ENCODE measurements at regions not wholly inside any gene's neighbourhood (a gene's known extent, or its start where the extent isn't known, plus 50 kb on each side); places are given as distances from the start of the nearest gene placed in this dataset.

- DNase-seq: no peak
- H3K9me2 ChIP-seq (ENCODE audit: insufficient read depth): no peaks in the 10 kb centered on the region
- H3K4me1 ChIP-seq (ENCODE audit: insufficient read depth): no peaks in the 10 kb centered on the region
- no peak overlapping the region for H2AFZ ChIP-seq
- no peak overlapping the region for H3K4me3 ChIP-seq
- no peaks in the 10 kb centered on the region for H4K20me1 ChIP-seq (ENCODE audit: insufficient read depth)
- no peaks in the 10 kb centered on the region for H3K27me3 ChIP-seq (replicated peaks; ENCODE audit: insufficient read depth)
- H3K9me3 ChIP-seq (ENCODE audit: low read depth): no peaks in the 10 kb centered on the region
- no peaks in the 10 kb centered on the region for H3F3A ChIP-seq (ENCODE audit: insufficient read depth)
- WGBS, 2 experiments (ENCODE audit: low coverage in 1 of 2, low lambda C conversion rate in 2 of 2, missing lambda C conversion rate in 2 of 2): 35 to 37% methylated on average over 2 of the region's 2 CpGs
- H3K36me3 ChIP-seq (ENCODE audit: low read depth): no peaks in the 10 kb centered on the region
- H3K9ac ChIP-seq: no peak overlapping the region
- TF ChIP-seq EZH2phosphoT487 (IDR thresholded peaks at IDR 0.05; ENCODE audit: insufficient read depth, low read depth): no peak
- no peak for TF ChIP-seq EZH2 (IDR thresholded peaks at IDR 0.05; ENCODE audit: insufficient read depth, poor library complexity, severe bottlenecking)
- in situ Hi-C loops (cut with MboI): no loop called here
- H3K27ac ChIP-seq: no peak overlapping the region
- no peak overlapping the region for H3K4me2 ChIP-seq (ENCODE audit: unreplicated experiment)
- H3K79me2 ChIP-seq (ENCODE audit: insufficient read depth): no peaks in the 10 kb centered on the region
Observed at GRCh38 chr5:161150441-161150988, 298.5 kb upstream of the ATP10B start.

GRCh38 chr5:161149078-161149477 is 297.1 kb upstream of the ATP10B start:
- H2AFZ ChIP-seq: no peak overlapping the region
- H3K36me3 ChIP-seq (ENCODE audit: low read depth): no peaks in the 10 kb centered on the region
- H3K9ac ChIP-seq: no peak overlapping the region
- DNase-seq: no peak
- H3K4me3 ChIP-seq: no peak overlapping the region
- in situ Hi-C loops (cut with MboI): no loop called here
- no peaks in the 10 kb centered on the region for H3K9me3 ChIP-seq (ENCODE audit: low read depth)
- no peaks in the 10 kb centered on the region for H3K79me2 ChIP-seq (ENCODE audit: insufficient read depth)
- no peaks in the 10 kb centered on the region for H3F3A ChIP-seq (ENCODE audit: insufficient read depth)
- no peaks in the 10 kb centered on the region for H3K4me1 ChIP-seq (ENCODE audit: insufficient read depth)
- H3K27ac ChIP-seq: no peak overlapping the region
- TF ChIP-seq EZH2 (IDR thresholded peaks at IDR 0.05; ENCODE audit: insufficient read depth, poor library complexity, severe bottlenecking): no peak
- no peak for TF ChIP-seq EZH2phosphoT487 (IDR thresholded peaks at IDR 0.05; ENCODE audit: insufficient read depth, low read depth)
- no peaks in the 10 kb centered on the region for H3K27me3 ChIP-seq (replicated peaks; ENCODE audit: insufficient read depth)
- H3K9me2 ChIP-seq (ENCODE audit: insufficient read depth): no peaks in the 10 kb centered on the region
- H3K4me2 ChIP-seq (ENCODE audit: unreplicated experiment): no peak overlapping the region
- H4K20me1 ChIP-seq (ENCODE audit: insufficient read depth): no peaks in the 10 kb centered on the region

- H3K27me3 ChIP-seq (replicated peaks; ENCODE audit: insufficient read depth): no peaks in the 10 kb centered on the region
- H3K4me3 ChIP-seq: no peak overlapping the region
- WGBS, 2 experiments (ENCODE audit: low coverage in 1 of 2, low lambda C conversion rate in 2 of 2, missing lambda C conversion rate in 2 of 2): 8 to 32% methylated on average over 2 of the region's 2 CpGs
- H4K20me1 ChIP-seq (ENCODE audit: insufficient read depth): no peaks in the 10 kb centered on the region
- in situ Hi-C loops (cut with MboI): no loop called here
- H3K79me2 ChIP-seq (ENCODE audit: insufficient read depth): no peaks in the 10 kb centered on the region
- no peak overlapping the region for H3K9ac ChIP-seq
- no peak overlapping the region for H3K4me2 ChIP-seq (ENCODE audit: unreplicated experiment)
- no peaks in the 10 kb centered on the region for H3F3A ChIP-seq (ENCODE audit: insufficient read depth)
- H3K4me1 ChIP-seq (ENCODE audit: insufficient read depth): no peaks in the 10 kb centered on the region
- no peaks in the 10 kb centered on the region for H3K9me2 ChIP-seq (ENCODE audit: insufficient read depth)
- no peak overlapping the region for H3K27ac ChIP-seq
- no peaks in the 10 kb centered on the region for H3K9me3 ChIP-seq (ENCODE audit: low read depth)
- no peak for DNase-seq
- H2AFZ ChIP-seq: no peak overlapping the region
- no peaks in the 10 kb centered on the region for H3K36me3 ChIP-seq (ENCODE audit: low read depth)
- TF ChIP-seq EZH2 (IDR thresholded peaks at IDR 0.05; ENCODE audit: insufficient read depth, poor library complexity, severe bottlenecking): no peak
- no peak for TF ChIP-seq EZH2phosphoT487 (IDR thresholded peaks at IDR 0.05; ENCODE audit: insufficient read depth, low read depth)
Observed at GRCh38 chr5:161138751-161139455, 286.9 kb upstream of the ATP10B start.

- no peaks in the 10 kb centered on the region for H3K36me3 ChIP-seq (ENCODE audit: low read depth)
- no peaks in the 10 kb centered on the region for H3K4me1 ChIP-seq (ENCODE audit: insufficient read depth)
- DNase-seq: no peak
- no peaks in the 10 kb centered on the region for H3F3A ChIP-seq (ENCODE audit: insufficient read depth)
- no peaks in the 10 kb centered on the region for H3K79me2 ChIP-seq (ENCODE audit: insufficient read depth)
- H3K27ac ChIP-seq: no peak overlapping the region
- H3K9me3 ChIP-seq (ENCODE audit: low read depth): no peaks in the 10 kb centered on the region
- no peak overlapping the region for H3K9ac ChIP-seq
- H4K20me1 ChIP-seq (ENCODE audit: insufficient read depth): no peaks in the 10 kb centered on the region
- H2AFZ ChIP-seq: no peak overlapping the region
- no peak overlapping the region for H3K4me2 ChIP-seq (ENCODE audit: unreplicated experiment)
- H3K4me3 ChIP-seq: no peak overlapping the region
- no peaks in the 10 kb centered on the region for H3K9me2 ChIP-seq (ENCODE audit: insufficient read depth)
- 39 to 47% methylated on average over 5 of the region's 5 CpGs for WGBS, 2 experiments (ENCODE audit: low coverage in 1 of 2, low lambda C conversion rate in 2 of 2, missing lambda C conversion rate in 2 of 2)
- no peaks in the 10 kb centered on the region for H3K27me3 ChIP-seq (replicated peaks; ENCODE audit: insufficient read depth)
- in situ Hi-C loops (cut with MboI): no loop called here
- TF ChIP-seq EZH2phosphoT487 (IDR thresholded peaks at IDR 0.05; ENCODE audit: insufficient read depth, low read depth): no peak
- TF ChIP-seq EZH2 (IDR thresholded peaks at IDR 0.05; ENCODE audit: insufficient read depth, poor library complexity, severe bottlenecking): no peak
Observed at GRCh38 chr5:161134956-161135355, 282.9 kb upstream of the ATP10B start.

All from GM23248 (cell line).